HG03108 (cell line): ENCODE measurements at regions not wholly inside any gene's neighbourhood (a gene's known extent, or its start where the extent isn't known, plus 50 kb on each side); places are given as distances from the start of the nearest gene placed in this dataset.
"Not testable (repeated sequence)": the region's sequence is repeated elsewhere in the genome, so short reads cannot be mapped to it uniquely, and the experiment has no call there.

Source experiments
- ATAC-seq: cut with Tn5 transposase; IDR thresholded peaks from one replicate; pipeline ENCODE4 v1.9.1; 2021; ENCODE audit warnings: moderate library complexity; ENCODE audit not compliant: unreplicated experiment

- ATAC-seq: no peak
Observed at GRCh38 chr14:37711831-37712475, 116.5 kb downstream of the TTC6 start.

- not testable (repeated sequence) for ATAC-seq
Observed at GRCh38 chr14:37712476-37712860, 117.0 kb downstream of the TTC6 start.

- no peak for ATAC-seq
Observed at GRCh38 chr14:37712976-37713431, 117.6 kb downstream of the TTC6 start.

GRCh38 chr14:37720131-37720530 lies 124.7 kb downstream of the TTC6 start:
- no peak for ATAC-seq

- no peak for ATAC-seq
Observed at GRCh38 chr14:37721976-37722659, 126.7 kb downstream of the TTC6 start.

GRCh38 chr14:37723515-37723914 lies 128.1 kb downstream of the TTC6 start:
- ATAC-seq: no peak

GRCh38 chr14:37726708-37727107 lies 131.3 kb downstream of the TTC6 start:
- ATAC-seq: no peak

- ATAC-seq: no peak
Observed at GRCh38 chr14:37729218-37729617, 133.8 kb downstream of the TTC6 start.

GRCh38 chr14:37731094-37731493 lies 135.7 kb downstream of the TTC6 start:
- no peak for ATAC-seq

- no peak for ATAC-seq
Observed at GRCh38 chr14:37745657-37746056, 150.2 kb downstream of the TTC6 start.

GRCh38 chr14:37746140-37746832 lies 150.9 kb downstream of the TTC6 start:
- no peak for ATAC-seq

- ATAC-seq: no peak
Observed at GRCh38 chr14:37753459-37753858, 158.0 kb downstream of the TTC6 start.

- ATAC-seq: not testable (repeated sequence)
Observed at GRCh38 chr14:37760275-37760674, 164.8 kb downstream of the TTC6 start.

GRCh38 chr14:37763266-37763665 lies 167.8 kb downstream of the TTC6 start:
- no peak for ATAC-seq

GRCh38 chr14:37772283-37772682 lies 176.9 kb downstream of the TTC6 start:
- ATAC-seq: not testable (repeated sequence)

GRCh38 chr14:37776791-37777499 lies 181.5 kb downstream of the TTC6 start:
- ATAC-seq: no peak

- ATAC-seq: no peak
Observed at GRCh38 chr14:37778135-37778943, 182.9 kb downstream of the TTC6 start.

GRCh38 chr14:37779480-37779879 lies 184.1 kb downstream of the TTC6 start:
- no peak for ATAC-seq

- ATAC-seq: not testable (repeated sequence)
Observed at GRCh38 chr14:37780731-37781130, 185.3 kb downstream of the TTC6 start.

GRCh38 chr14:37784203-37784826 lies 188.9 kb downstream of the TTC6 start:
- not testable (repeated sequence) for ATAC-seq
